Neural progenitor cell (in vitro differentiated cells): ENCODE measurements at regions not wholly inside any gene's neighbourhood (a gene's known extent, or its start where the extent isn't known, plus 50 kb on each side); places are given as distances from the start of the nearest gene placed in this dataset.

ENCODE experiments used
- DNase-seq: peaks from one replicate; pipeline ENCODE4 v3.0.0-alpha.2; 2016; ENCODE audit warnings: low spot score
- H2AFZ ChIP-seq: fragments of 200-600 bp; sonication (generic); replicated peaks from 2 replicates; pipeline ENCODE4 v1.6.1; 2016; ENCODE audit warnings: antibody characterized with exemption
- H3F3A ChIP-seq: fragments of 200-600 bp; sonication (generic); 2 replicates; pipeline ENCODE4 v1.6.1; 2016; ENCODE audit warnings: antibody characterized with exemption, low read depth
- H3K27ac ChIP-seq: fragments of 200-600 bp; sonication (generic); 2 replicates; pipeline ENCODE4 v1.5.1; 2016; ENCODE audit warnings: mild to moderate bottlenecking
- H3K27me3 ChIP-seq: fragments of 200-600 bp; sonication (generic); 2 replicates; pipeline ENCODE4 v1.6.1; 2016; ENCODE audit warnings: mild to moderate bottlenecking, moderate library complexity
- H3K36me3 ChIP-seq: fragments of 200-600 bp; sonication (generic); 2 replicates; pipeline ENCODE4 v1.5.1; 2016
- H3K4me1 ChIP-seq: fragments of 200-600 bp; sonication (generic); 2 replicates; pipeline ENCODE4 v1.6.1; 2016; ENCODE audit warnings: mixed run types
- H3K4me2 ChIP-seq: fragments of 200-600 bp; sonication (generic); 2 replicates; pipeline ENCODE4 v1.6.1; 2016
- H3K4me3 ChIP-seq: fragments of 200-600 bp; sonication (generic); 2 replicates; pipeline ENCODE4 v1.5.1; 2016
- H3K79me2 ChIP-seq: fragments of 200-600 bp; sonication (generic); 2 replicates; pipeline ENCODE4 v1.6.1; 2016; ENCODE audit warnings: low read depth
- H3K9ac ChIP-seq: fragments of 200-600 bp; sonication (generic); 2 replicates; pipeline ENCODE4 v1.6.1; 2016
- H3K9me3 ChIP-seq: fragments of 200-600 bp; sonication (generic); 2 replicates; pipeline ENCODE4 v1.5.1; 2016; ENCODE audit warnings: low read depth
- H4K20me1 ChIP-seq: fragments of 200-600 bp; sonication (generic); 2 replicates; pipeline ENCODE4 v1.6.1; 2016; ENCODE audit warnings: low read depth
- H3K27ac Mint-ChIP-seq: 3 replicates; pipeline ENCODE4 v1.8.0; 2021; ENCODE audit warnings: mixed read lengths
- H3K27me3 Mint-ChIP-seq: 2 replicates; pipeline ENCODE4 v1.8.0; 2022; ENCODE audit warnings: low read depth, mild to moderate bottlenecking, inconsistent platforms, moderate library complexity, mixed read lengths; ENCODE audit not compliant: insufficient read depth
- H3K36me3 Mint-ChIP-seq: 3 replicates; pipeline ENCODE4 v1.8.0; 2021; ENCODE audit warnings: mixed read lengths
- H3K4me1 Mint-ChIP-seq: 3 replicates; pipeline ENCODE4 v1.8.0; 2021; ENCODE audit warnings: mixed read lengths
- H3K4me3 Mint-ChIP-seq: 3 replicates; pipeline ENCODE4 v1.8.0; 2021; ENCODE audit warnings: mild to moderate bottlenecking, moderate library complexity, mixed read lengths
- H3K9me3 Mint-ChIP-seq: 3 replicates; pipeline ENCODE4 v1.8.0; 2020; ENCODE audit warnings: mixed read lengths
- EZH2 ChIP-seq: fragments of 200-600 bp; sonication (generic); IDR thresholded peaks from 2 replicates; pipeline ENCODE4 v1.6.1; 2017; ENCODE audit warnings: antibody characterized with exemption, mild to moderate bottlenecking, moderate library complexity
- EZH2phosphoT487 ChIP-seq: fragments of 200-600 bp; sonication (generic); IDR thresholded peaks from 2 replicates; pipeline ENCODE4 v1.6.1; 2017; ENCODE audit warnings: antibody characterized with exemption
- TF ChIP-seq, protein P1 (sequence below): fragments of 200-600 bp; sonication (generic); IDR thresholded peaks from 2 replicates; pipeline ENCODE4 v1.5.1; 2017; ENCODE audit warnings: antibody characterized with exemption, mild to moderate bottlenecking

- Mint-ChIP-seq H3K4me1 (peaks cover 47% of the 10 kb centered on the region), H3K9me3 (peaks cover 36% of the 10 kb centered on the region), H3K4me3 (peak overlapping the region; percentile 48), H3K36me3 (peaks cover 14% of the 10 kb centered on the region), H3K27me3 (peaks cover 27% of the 10 kb centered on the region), H3K27ac (peak overlapping the region; percentile 89)
- no peak for TF ChIP-seq EZH2phosphoT487
- TF ChIP-seq, protein P1, sequence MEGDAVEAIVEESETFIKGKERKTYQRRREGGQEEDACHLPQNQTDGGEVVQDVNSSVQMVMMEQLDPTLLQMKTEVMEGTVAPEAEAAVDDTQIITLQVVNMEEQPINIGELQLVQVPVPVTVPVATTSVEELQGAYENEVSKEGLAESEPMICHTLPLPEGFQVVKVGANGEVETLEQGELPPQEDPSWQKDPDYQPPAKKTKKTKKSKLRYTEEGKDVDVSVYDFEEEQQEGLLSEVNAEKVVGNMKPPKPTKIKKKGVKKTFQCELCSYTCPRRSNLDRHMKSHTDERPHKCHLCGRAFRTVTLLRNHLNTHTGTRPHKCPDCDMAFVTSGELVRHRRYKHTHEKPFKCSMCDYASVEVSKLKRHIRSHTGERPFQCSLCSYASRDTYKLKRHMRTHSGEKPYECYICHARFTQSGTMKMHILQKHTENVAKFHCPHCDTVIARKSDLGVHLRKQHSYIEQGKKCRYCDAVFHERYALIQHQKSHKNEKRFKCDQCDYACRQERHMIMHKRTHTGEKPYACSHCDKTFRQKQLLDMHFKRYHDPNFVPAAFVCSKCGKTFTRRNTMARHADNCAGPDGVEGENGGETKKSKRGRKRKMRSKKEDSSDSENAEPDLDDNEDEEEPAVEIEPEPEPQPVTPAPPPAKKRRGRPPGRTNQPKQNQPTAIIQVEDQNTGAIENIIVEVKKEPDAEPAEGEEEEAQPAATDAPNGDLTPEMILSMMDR, result no peak
- no peak for TF ChIP-seq EZH2
- H3K4me1 ChIP-seq, result peaks cover 23% of the 10 kb centered on the region
- peak overlapping the region; percentile 68 for H3K4me2 ChIP-seq
- no peak overlapping the region for H3K9ac ChIP-seq
- H3K27me3 ChIP-seq, result peaks cover 71% of the 10 kb centered on the region
- H4K20me1 ChIP-seq, result peaks cover 13% of the 10 kb centered on the region
- peaks cover 33% of the 10 kb centered on the region for H3F3A ChIP-seq
- no peaks in the 10 kb centered on the region for H3K9me3 ChIP-seq
- H3K4me3 ChIP-seq, result peak overlapping the region; percentile 11
- H2AFZ ChIP-seq, result no peak overlapping the region
- H3K27ac ChIP-seq, result peak overlapping the region; percentile 80
- DNase-seq, result peak; percentile 80
- H3K79me2 ChIP-seq, result no peaks in the 10 kb centered on the region
- no peaks in the 10 kb centered on the region for H3K36me3 ChIP-seq
These were observed 525.4 kb upstream of the ID4 start for GRCh38 chr6:19311786-19312185.

DNA sequence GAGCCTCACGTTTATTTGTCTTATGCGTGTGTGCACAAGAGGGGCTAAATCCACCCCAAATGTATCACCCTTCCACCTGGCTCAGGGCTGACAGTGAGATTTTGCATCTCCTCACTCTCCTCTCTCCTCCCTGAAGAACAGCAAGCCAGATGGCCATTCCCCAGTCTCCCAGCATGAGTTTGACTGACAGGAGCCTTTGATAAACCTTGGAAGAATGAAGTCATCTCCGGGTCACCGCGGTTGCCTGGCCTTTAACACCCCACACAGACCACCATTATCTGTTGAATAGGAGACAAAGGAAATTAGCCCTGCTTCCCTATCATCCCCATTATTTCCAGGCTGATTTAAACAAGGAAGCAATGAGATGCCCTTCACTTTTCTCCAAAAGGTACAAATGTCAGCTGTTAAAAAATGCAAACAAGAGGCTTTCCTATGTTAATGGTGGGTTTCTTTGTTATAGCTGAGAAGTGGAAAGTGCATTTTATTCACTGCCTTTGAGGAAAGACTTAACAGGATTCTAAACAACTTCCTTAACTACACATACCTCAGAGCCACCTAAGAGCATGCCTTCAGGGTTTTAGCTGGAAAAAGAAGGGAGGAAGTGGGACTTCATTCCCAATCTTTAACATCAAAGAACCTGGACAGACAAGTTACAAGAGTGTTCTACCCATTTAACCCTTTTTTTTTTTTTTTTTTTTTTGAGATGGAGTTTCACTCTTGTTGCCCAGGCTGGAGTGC is 524.8 kb upstream of the ID4 start:
- TF ChIP-seq EZH2phosphoT487 (peak; percentile 91), EZH2 (no peak)
- Histone ChIP-seq H2AFZ (no peak overlapping the region), H3F3A (peaks cover 33% of the 10 kb centered on the region), H3K4me2 (peak overlapping the region; percentile 68), H3K9me3 (no peaks in the 10 kb centered on the region), H4K20me1 (peaks cover 13% of the 10 kb centered on the region), H3K27me3 (peaks cover 77% of the 10 kb centered on the region), H3K27ac (peak overlapping the region; percentile 80), H3K9ac (no peak overlapping the region), H3K4me1 (peaks cover 23% of the 10 kb centered on the region), H3K79me2 (no peaks in the 10 kb centered on the region), H3K4me3 (peak overlapping the region; percentile 11), H3K36me3 (no peaks in the 10 kb centered on the region)
- Mint-ChIP-seq H3K4me1 (peaks cover 49% of the 10 kb centered on the region), H3K9me3 (peaks cover 36% of the 10 kb centered on the region), H3K27me3 (peaks cover 27% of the 10 kb centered on the region), H3K27ac (peak overlapping the region; percentile 95), H3K36me3 (peaks cover 14% of the 10 kb centered on the region), H3K4me3 (peak overlapping the region; percentile 48)
- peak; percentile 93 for DNase-seq

- H3K4me3 ChIP-seq, result no peak overlapping the region
- H3K4me2 ChIP-seq, result no peak overlapping the region
- no peak overlapping the region for H3K9ac ChIP-seq
- peaks cover 12% of the 10 kb centered on the region for H3K36me3 Mint-ChIP-seq
- H2AFZ ChIP-seq, result no peak overlapping the region
- H4K20me1 ChIP-seq, result peaks cover 4% of the 10 kb centered on the region
- H3K27me3 Mint-ChIP-seq, result peaks cover 15% of the 10 kb centered on the region
- H3K27ac Mint-ChIP-seq, result no peak overlapping the region
- peaks cover 18% of the 10 kb centered on the region for H3K9me3 Mint-ChIP-seq
- H3K79me2 ChIP-seq, result no peaks in the 10 kb centered on the region
- no peak for DNase-seq
- H3K36me3 ChIP-seq, result no peaks in the 10 kb centered on the region
- no peak overlapping the region for H3K4me3 Mint-ChIP-seq
- TF ChIP-seq, protein P1, result no peak
- TF ChIP-seq EZH2 (no peak), EZH2phosphoT487 (no peak)
- peaks cover 11% of the 10 kb centered on the region for H3F3A ChIP-seq
- no peaks in the 10 kb centered on the region for H3K9me3 ChIP-seq
- peaks cover 44% of the 10 kb centered on the region for H3K4me1 Mint-ChIP-seq
- H3K4me1 ChIP-seq, result peaks cover 26% of the 10 kb centered on the region
- H3K27ac ChIP-seq, result no peak overlapping the region
- peaks cover 67% of the 10 kb centered on the region for H3K27me3 ChIP-seq
These were observed 519.7 kb upstream of the ID4 start for GRCh38 chr6:19317431-19317986.

DNA sequence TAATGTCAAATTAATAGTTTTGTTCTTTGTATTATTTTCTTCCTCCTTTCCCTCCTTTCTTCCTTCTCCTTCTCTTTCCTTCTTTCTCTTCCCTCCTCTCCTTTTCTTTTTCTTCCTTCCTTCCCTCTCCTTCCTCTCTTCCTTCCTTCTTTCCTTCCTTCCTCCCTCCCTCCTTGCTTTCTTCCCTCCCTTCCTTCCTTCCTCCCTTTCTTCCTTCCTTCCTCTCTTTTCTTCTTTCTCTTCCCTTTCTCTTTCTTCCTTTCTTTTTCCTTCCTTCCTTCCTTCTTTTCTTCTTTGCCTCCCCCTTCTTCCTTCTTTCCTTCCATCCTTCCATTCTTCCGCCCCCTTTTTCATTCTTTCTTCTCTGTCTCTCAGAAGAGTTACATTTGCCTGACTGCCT is 518.2 kb upstream of the ID4 start:
- Histone ChIP-seq H3K27me3 (peaks cover 58% of the 10 kb centered on the region), H3K36me3 (no peaks in the 10 kb centered on the region), H2AFZ (no peak overlapping the region), H3K9me3 (no peaks in the 10 kb centered on the region), H3K4me3 (no peak overlapping the region), H3K9ac (no peak overlapping the region), H3K4me1 (peaks cover 13% of the 10 kb centered on the region), H3K79me2 (no peaks in the 10 kb centered on the region), H3K27ac (no peak overlapping the region), H4K20me1 (no peaks in the 10 kb centered on the region), H3K4me2 (no peak overlapping the region), H3F3A (no peaks in the 10 kb centered on the region)
- no peak for DNase-seq
- H3K4me1 Mint-ChIP-seq, result peaks cover 31% of the 10 kb centered on the region
- peaks cover 13% of the 10 kb centered on the region for H3K27me3 Mint-ChIP-seq
- peaks cover 10% of the 10 kb centered on the region for H3K36me3 Mint-ChIP-seq
- TF ChIP-seq EZH2, result no peak
- TF ChIP-seq EZH2phosphoT487, result no peak
- TF ChIP-seq, protein P1, result no peak
- peaks cover 14% of the 10 kb centered on the region for H3K9me3 Mint-ChIP-seq
- H3K27ac Mint-ChIP-seq, result no peak overlapping the region
- no peak overlapping the region for H3K4me3 Mint-ChIP-seq
